ENCODE measurements at regions not wholly inside any gene's neighbourhood (a gene's known extent, or its start where the extent isn't known, plus 50 kb on each side); places are given as distances from the start of the nearest gene placed in this dataset.

DNA sequence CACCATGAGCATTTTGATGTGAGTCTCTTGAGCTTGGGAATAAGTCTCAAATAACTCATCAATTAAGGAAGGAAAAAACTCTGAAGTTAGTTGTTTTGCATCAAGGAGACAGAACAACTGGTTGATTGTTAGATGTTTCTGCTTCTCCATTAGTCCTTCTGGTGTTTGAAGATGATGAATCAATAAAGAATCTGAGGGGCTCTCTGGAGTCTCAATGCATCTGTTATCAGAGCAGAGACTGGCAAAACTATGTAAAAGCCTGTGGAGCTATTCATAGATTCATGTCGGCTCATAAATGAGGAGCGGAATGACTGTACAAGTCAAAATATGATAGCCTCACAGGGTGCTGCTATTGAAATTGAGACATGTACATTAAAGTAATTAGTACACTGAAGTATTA is 73.3 kb upstream of the ZC3H11B start:
- TF ChIP-seq, protein P1, sequence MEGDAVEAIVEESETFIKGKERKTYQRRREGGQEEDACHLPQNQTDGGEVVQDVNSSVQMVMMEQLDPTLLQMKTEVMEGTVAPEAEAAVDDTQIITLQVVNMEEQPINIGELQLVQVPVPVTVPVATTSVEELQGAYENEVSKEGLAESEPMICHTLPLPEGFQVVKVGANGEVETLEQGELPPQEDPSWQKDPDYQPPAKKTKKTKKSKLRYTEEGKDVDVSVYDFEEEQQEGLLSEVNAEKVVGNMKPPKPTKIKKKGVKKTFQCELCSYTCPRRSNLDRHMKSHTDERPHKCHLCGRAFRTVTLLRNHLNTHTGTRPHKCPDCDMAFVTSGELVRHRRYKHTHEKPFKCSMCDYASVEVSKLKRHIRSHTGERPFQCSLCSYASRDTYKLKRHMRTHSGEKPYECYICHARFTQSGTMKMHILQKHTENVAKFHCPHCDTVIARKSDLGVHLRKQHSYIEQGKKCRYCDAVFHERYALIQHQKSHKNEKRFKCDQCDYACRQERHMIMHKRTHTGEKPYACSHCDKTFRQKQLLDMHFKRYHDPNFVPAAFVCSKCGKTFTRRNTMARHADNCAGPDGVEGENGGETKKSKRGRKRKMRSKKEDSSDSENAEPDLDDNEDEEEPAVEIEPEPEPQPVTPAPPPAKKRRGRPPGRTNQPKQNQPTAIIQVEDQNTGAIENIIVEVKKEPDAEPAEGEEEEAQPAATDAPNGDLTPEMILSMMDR (conservative IDR thresholded peaks at IDR 0.05; ENCODE audit: low read length) = no peak
- no peak for TF ChIP-seq EZH2phosphoT487 (IDR thresholded peaks at IDR 0.05; ENCODE audit: borderline replicate concordance)
